Gastrocnemius medialis (tissue), 4 donors: ENCODE measurements at regions not wholly inside any gene's neighbourhood (a gene's known extent, or its start where the extent isn't known, plus 50 kb on each side); places are given as distances from the start of the nearest gene placed in this dataset.

Source experiments
- ATAC-seq, 2 donors: fragments of 150-250 bp; one replicate each; pipeline ENCODE4 v1.9.1; 2016
- DNase-seq, 2 donors: peaks; one replicate each; pipeline ENCODE4 v3.0.0-alpha.2; 2019
- H3K27ac ChIP-seq, 4 donors: fragments of 200-600 bp; sonication (generic); 1 replicate in 1 of 4; 2 replicates in 3 of 4; pipeline ENCODE4 v1.5.1; 2016 to 2018; ENCODE audit warnings: mild to moderate bottlenecking in 2 of 4, moderate library complexity in 1 of 4
- H3K27me3 ChIP-seq, 3 donors: fragments of 200-600 bp; sonication (generic) in 2 of 3; 1 replicate in 1 of 3; 2 replicates in 2 of 3; pipeline versions ENCODE4 v1.5.1 to v1.6.0; 2016 to 2019; ENCODE audit warnings: mild to moderate bottlenecking in 1 of 3, moderate library complexity in 1 of 3
- H3K36me3 ChIP-seq, 2 donors: fragments of 200-600 bp; sonication (generic) in 1 of 2; one replicate each; pipeline ENCODE4 v1.5.1; 2017 to 2018
- H3K4me1 ChIP-seq, 2 donors: fragments of 200-600 bp; sonication (generic) in 1 of 2; one replicate each; pipeline ENCODE4 v1.5.1; 2016 to 2017; ENCODE audit warnings: mild to moderate bottlenecking in 2 of 2
- H3K4me3 ChIP-seq, 4 donors: fragments of 200-600 bp; sonication (generic) in 3 of 4; 1 replicate in 1 of 4; 2 replicates in 3 of 4; pipeline ENCODE4 v1.5.1; 2016 to 2019; ENCODE audit warnings: mild to moderate bottlenecking in 2 of 4
- H3K9me3 ChIP-seq, 3 donors: fragments of 200-600 bp; sonication (generic) in 2 of 3; 1 replicate in 1 of 3; 2 replicates in 2 of 3; pipeline ENCODE4 v1.5.1; 2016 to 2019
- CTCF ChIP-seq, 5 experiments: fragments of 450-650 bp in 3 of 5; fragments of 200-600 bp in 2 of 5; sonication (generic) in 2 of 5; IDR thresholded peaks in 4 of 5; conservative IDR thresholded peaks in 1 of 5; 1 replicate in 4 of 5; 2 replicates in 1 of 5; pipeline ENCODE4 v1.5.1; 2016 to 2019; ENCODE audit warnings: antibody characterized with exemption in 5 of 5, mild to moderate bottlenecking in 3 of 5, moderate library complexity in 3 of 5
- POLR2A ChIP-seq, 2 donors: fragments of 450-650 bp; IDR thresholded peaks; one replicate each; pipeline ENCODE4 v1.6.1; 2017; ENCODE audit warnings: antibody characterized with exemption in 2 of 2, mild to moderate bottlenecking in 2 of 2, moderate library complexity in 2 of 2
- in situ Hi-C, 4 donors: fragments of 200-750 bp; cut with MboI; loops; one replicate each; pipeline versions ENCODE4 v1.15.0 to v1.8.0; 2017; ENCODE audit warnings: low sequenced_read_pairs in 4 of 4
- intact Hi-C: fragments of 100-400 bp; cut with DNase I; formaldehyde crosslinking; loops from one replicate; pipeline ENCODE4 v1.15.1; 2023; ENCODE audit warnings: low total_unique reads

GRCh38 chr18:4986066-4986465 lies 211.0 kb downstream of the AKAIN1 start:
- in situ Hi-C loops = no loop called here
- Histone ChIP-seq H3K9me3 (no peaks in the 10 kb centered on the region), H3K27ac (no peak overlapping the region), H3K27me3 (no peaks in the 10 kb centered on the region), H3K4me3 (no peak overlapping the region), H3K4me1 (no peaks in the 10 kb centered on the region), H3K36me3 (no peaks in the 10 kb centered on the region)
- DNase-seq = no peak
- TF ChIP-seq POLR2A (IDR thresholded peaks at IDR 0.05) (no peak), CTCF (IDR thresholded peaks at IDR 0.05 in 4 of 5, conservative IDR thresholded peaks at IDR 0.05 in 1 of 5) (no peak)
- intact Hi-C loops = no loop called here
- no peak for ATAC-seq

GRCh38 chr18:4961121-4961909 lies 235.7 kb downstream of the AKAIN1 start:
- no peaks in the 10 kb centered on the region for H3K27me3 ChIP-seq
- no peaks in the 10 kb centered on the region for H3K4me1 ChIP-seq
- no peaks in the 10 kb centered on the region for H3K36me3 ChIP-seq
- H3K9me3 ChIP-seq = peaks cover 0 to 4% (median 0%) of the 10 kb centered on the region in 3 donors
- no peak overlapping the region for H3K4me3 ChIP-seq
- intact Hi-C loops = no loop called here
- ATAC-seq (no peak), DNase-seq (no peak)
- no peak overlapping the region for H3K27ac ChIP-seq
- TF ChIP-seq CTCF (IDR thresholded peaks at IDR 0.05 in 4 of 5, conservative IDR thresholded peaks at IDR 0.05 in 1 of 5) (no peak), POLR2A (IDR thresholded peaks at IDR 0.05) (no peak)
- in situ Hi-C loops = loop anchor here in 1 of 4 donors (25.0 kb wide), 1 partner anchor 99 kb away; no protein-coding TSS in a partner anchor

- no peaks in the 10 kb centered on the region for H3K27me3 ChIP-seq
- no peak overlapping the region for H3K27ac ChIP-seq
- intact Hi-C loops = no loop called here
- no peak overlapping the region for H3K4me3 ChIP-seq
- H3K36me3 ChIP-seq = no peaks in the 10 kb centered on the region
- no peak for TF ChIP-seq POLR2A (IDR thresholded peaks at IDR 0.05)
- no peak for TF ChIP-seq CTCF (IDR thresholded peaks at IDR 0.05 in 4 of 5, conservative IDR thresholded peaks at IDR 0.05 in 1 of 5)
- H3K9me3 ChIP-seq = peaks cover 0 to 4% (median 0%) of the 10 kb centered on the region in 3 donors
- no peaks in the 10 kb centered on the region for H3K4me1 ChIP-seq
- in situ Hi-C loops = loop anchor here in 1 of 4 donors (25.0 kb wide), 1 partner anchor 98 kb away; no protein-coding TSS in a partner anchor
- no peak for DNase-seq
- ATAC-seq = no peak
These were observed 236.5 kb downstream of the AKAIN1 start for GRCh38 chr18:4960578-4960977.

- no peak for TF ChIP-seq POLR2A (IDR thresholded peaks at IDR 0.05)
- no peak for TF ChIP-seq CTCF (IDR thresholded peaks at IDR 0.05 in 4 of 5, conservative IDR thresholded peaks at IDR 0.05 in 1 of 5)
- no peak for DNase-seq
- H3K36me3 ChIP-seq = no peaks in the 10 kb centered on the region
- no peaks in the 10 kb centered on the region for H3K9me3 ChIP-seq
- in situ Hi-C loops = no loop called here
- no peaks in the 10 kb centered on the region for H3K4me1 ChIP-seq
- intact Hi-C loops = no loop called here
- no peak overlapping the region for H3K4me3 ChIP-seq
- H3K27me3 ChIP-seq = no peaks in the 10 kb centered on the region
- H3K27ac ChIP-seq = no peak overlapping the region
- no peak for ATAC-seq
These were observed 265.8 kb downstream of the AKAIN1 start for GRCh38 chr18:4931209-4931608.
